ENCODE measurements at regions not wholly inside any gene's neighbourhood (a gene's known extent, or its start where the extent isn't known, plus 50 kb on each side); places are given as distances from the start of the nearest gene placed in this dataset.

DNA sequence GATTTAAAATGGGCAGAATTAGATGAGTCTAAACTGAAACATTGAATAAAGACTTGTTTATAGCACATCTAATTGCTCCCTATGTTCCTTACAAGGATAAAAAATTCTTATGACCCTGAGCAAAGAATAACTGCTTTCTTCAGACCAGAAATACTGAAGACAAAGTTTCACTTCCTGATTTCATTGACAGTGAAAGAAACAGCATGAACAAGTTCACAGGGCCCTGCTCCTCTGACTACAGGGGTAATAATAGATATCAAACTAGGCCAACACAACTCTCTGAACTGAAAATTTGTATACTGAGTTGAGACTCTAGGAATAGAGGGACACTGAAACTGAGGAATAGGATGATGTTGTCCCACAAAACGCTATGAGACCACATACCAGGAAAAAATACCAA is 1383.3 kb upstream of the CDH2 start:
- DNase-seq: no peak

DNA sequence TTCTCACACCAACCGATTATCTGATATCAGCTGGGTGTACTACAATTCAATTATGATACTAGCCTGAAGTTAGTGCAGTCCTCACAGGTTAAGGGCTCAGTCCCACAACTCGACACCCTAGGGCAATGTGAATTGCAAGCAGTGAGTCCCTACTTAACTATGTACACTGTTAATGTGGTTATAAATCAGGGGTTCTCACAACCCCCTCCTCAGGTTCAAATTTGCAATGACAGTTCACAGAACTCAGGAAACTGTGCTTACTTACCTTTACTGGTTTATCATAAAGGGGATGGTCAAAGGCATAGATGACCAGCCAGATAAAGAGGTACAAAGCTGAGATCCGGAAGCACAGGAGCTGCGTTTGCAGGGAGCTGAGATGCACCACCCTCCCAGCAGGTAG is 1379.1 kb upstream of the CDH2 start:
- DNase-seq: no peak

GRCh38 chr18:29549759-29550158 is 1372.8 kb upstream of the CDH2 start:
- DNase-seq: no peak

GRCh38 chr18:29547626-29548025 is 1370.7 kb upstream of the CDH2 start:
- DNase-seq: no peak

GRCh38 chr18:29540548-29540947 is 1363.6 kb upstream of the CDH2 start:
- no peak for DNase-seq

DNA sequence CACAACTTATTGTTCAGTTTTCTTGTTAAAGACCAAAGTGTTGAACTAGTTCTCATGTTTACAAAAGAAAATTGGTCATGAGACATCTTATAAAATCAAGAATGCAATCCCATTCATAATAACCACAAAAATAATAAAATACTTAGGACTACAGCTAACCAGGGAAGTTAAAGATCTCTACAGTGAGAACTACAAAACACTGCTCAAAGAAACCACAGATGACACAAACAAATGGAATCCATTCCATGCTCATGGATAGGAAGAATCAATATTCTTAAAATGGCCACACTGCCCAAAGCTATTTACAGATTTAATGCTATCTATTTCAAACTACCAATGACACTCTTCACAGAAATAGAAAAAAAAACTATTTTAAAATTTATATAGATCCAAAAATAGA is 1354.8 kb upstream of the CDH2 start:
- no peak for DNase-seq

DNA sequence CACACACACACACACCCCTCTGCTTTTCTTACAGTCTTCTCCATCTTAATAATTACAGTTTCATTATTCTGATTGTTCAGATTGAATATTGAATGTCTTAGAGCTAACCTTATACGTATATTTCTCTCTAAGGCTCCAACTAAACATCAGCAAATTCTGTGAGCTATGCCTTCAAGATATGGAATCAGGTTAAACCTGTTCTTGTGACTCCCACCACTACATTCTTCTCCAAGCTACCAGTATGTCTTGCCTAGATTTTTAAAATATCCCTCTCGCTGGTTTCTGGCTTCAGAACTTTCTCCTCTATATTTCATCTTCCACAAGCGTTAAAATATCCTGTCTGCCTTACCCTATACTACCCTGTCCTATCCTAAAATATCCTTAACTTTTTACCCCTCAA is 1346.4 kb upstream of the CDH2 start:
- DNase-seq: no peak

- no peak for DNase-seq
These were observed 1335.8 kb upstream of the CDH2 start for GRCh38 chr18:29512761-29513160.

DNA sequence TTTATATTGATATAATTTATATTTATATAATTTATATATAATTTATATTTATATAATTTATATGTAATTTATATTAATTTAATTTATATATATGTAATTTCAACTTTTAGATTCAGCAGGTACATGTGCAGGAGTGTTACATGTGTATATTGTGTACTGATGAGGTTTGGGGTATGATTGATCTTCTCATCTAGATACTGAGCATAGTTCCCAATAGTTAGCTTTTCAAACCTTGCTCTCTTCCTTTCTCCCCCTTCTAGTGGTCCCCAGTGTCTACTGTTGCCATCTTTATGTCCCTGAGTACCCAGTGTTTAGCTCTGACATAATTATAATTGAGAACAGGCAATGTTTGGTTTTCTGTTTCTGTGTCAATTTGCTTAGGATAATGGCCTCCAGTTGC is 1335.3 kb upstream of the CDH2 start:
- no peak for DNase-seq

GRCh38 chr18:29501952-29502351 is 1325.0 kb upstream of the CDH2 start:
- DNase-seq: no peak

GRCh38 chr18:29496152-29496680 is 1319.3 kb upstream of the CDH2 start:
- no peak for DNase-seq

- no peak for DNase-seq
These were observed 1317.4 kb upstream of the CDH2 start for GRCh38 chr18:29494371-29494770.

- no peak for DNase-seq
These were observed 1315.0 kb upstream of the CDH2 start for GRCh38 chr18:29491907-29492306.

- DNase-seq: no peak
These were observed 1311.7 kb upstream of the CDH2 start for GRCh38 chr18:29488617-29489016.

DNA sequence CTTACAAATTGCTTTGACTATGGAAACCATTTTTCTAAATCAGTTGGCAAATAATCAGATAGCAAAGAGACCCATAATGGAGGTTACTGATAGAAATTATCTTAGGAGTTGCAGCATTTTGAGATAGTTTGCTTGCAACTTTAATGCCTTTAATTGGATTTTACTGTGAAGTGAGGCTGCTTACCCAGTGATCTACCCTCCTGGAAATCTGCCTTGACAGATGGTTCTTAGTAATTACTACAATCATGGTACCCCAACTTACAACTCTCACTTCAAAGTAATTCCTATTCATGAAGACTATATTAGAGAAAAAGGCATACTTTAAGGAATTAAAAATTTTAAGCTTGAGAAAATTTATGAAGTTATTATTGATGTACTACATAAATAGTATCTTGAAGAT is 1288.6 kb upstream of the CDH2 start:
- no peak for DNase-seq

- no peak for DNase-seq
These were observed 1283.0 kb upstream of the CDH2 start for GRCh38 chr18:29459972-29460371.

GRCh38 chr18:29457316-29457889 is 1280.5 kb upstream of the CDH2 start:
- no peak for DNase-seq

DNA sequence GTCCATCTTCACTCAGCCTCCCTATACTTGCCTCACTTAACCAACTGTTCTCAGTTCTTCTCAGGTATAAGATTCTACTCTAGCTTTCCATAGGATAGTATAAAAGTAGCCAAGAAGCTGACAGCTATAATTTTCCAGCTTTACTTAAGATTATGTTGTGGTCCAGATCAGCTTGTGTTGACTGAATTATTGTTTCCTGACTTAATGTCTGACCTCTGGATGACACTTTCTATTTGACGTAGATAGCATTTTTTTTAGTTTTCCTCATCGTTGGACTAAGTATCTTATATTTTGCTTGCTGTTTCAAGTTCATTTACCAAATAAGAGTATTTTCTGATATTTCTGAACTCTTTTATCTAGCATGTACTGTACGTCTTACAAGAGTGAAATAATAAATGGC is 1272.5 kb upstream of the CDH2 start:
- DNase-seq: no peak

GRCh38 chr18:29439398-29439797 is 1262.5 kb upstream of the CDH2 start:
- DNase-seq: no peak

DNA sequence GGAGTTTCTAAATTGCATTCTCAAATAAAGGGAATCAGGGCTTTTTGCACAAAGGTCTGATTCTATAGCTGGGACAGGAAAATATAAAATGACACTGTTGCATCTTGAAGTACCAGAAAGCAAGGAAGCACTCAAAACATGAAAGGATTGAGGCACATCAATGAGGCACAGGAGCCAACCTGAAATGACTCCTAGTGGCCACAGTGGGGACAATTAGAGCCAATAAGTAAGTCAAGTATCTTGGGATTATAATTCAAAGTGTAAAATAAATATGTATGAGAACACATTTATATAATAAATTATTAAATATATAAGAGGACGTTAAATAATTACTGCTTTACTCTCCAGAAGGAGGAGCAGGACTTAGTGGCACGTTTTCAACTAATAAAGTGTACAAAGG is 1259.5 kb upstream of the CDH2 start:
- no peak for DNase-seq

- DNase-seq: no peak
These were observed 1257.7 kb upstream of the CDH2 start for GRCh38 chr18:29434650-29435049.

- no peak for DNase-seq
These were observed 1253.5 kb upstream of the CDH2 start for GRCh38 chr18:29430416-29430815.

GRCh38 chr18:29418136-29418535 is 1241.2 kb upstream of the CDH2 start:
- DNase-seq: no peak

GRCh38 chr18:29406996-29407395 is 1230.1 kb upstream of the CDH2 start:
- DNase-seq: no peak
